ENCODE measurements at regions not wholly inside any gene's neighbourhood (a gene's known extent, or its start where the extent isn't known, plus 50 kb on each side); places are given as distances from the start of the nearest gene placed in this dataset.

DNA sequence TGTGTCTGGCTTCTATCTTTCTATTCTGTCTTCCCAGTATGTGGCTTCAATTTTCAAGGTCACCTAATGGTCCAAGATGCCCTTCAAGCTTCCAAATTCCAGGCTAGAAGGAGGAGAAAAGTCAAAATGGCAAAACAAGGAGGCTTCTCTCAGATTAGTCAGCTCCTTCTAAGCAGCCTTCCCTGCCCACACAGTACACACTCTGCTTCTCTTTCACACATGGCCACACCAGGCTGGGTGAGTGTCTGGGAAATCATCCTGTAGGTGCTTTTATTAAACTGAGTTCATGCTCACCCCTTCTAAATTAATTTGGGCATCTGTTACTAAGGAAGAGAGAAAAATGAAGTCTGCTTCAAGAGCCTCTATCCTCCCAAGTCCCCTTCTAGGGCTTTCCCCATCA, 277.2 kb upstream of the MGAT5 start:
- TF ChIP-seq CTCF (IDR thresholded peaks at IDR 0.05; ENCODE audit: low read depth, low read length, poor library complexity, severe bottlenecking) (no peak), EZH2phosphoT487 (IDR thresholded peaks at IDR 0.05; ENCODE audit: borderline replicate concordance, low read length) (no peak)

Data from DOHH2 (cell line).